Colonic mucosa (tissue), 4 donors: ENCODE measurements at regions not wholly inside any gene's neighbourhood (a gene's known extent, or its start where the extent isn't known, plus 50 kb on each side); places are given as distances from the start of the nearest gene placed in this dataset.

Source experiments
- DNase-seq: peaks from one replicate; pipeline ENCODE4 v3.0.0-alpha.2; 2020
- H3K27ac ChIP-seq: fragments of 200-600 bp; one replicate; pipeline ENCODE4 v1.8.0; 2021
- H3K27me3 ChIP-seq: fragments of 200-600 bp; one replicate; pipeline ENCODE4 v1.8.0; 2021
- H3K36me3 ChIP-seq: fragments of 200-600 bp; one replicate; pipeline ENCODE4 v1.8.0; 2021
- H3K4me1 ChIP-seq: fragments of 200-600 bp; one replicate; pipeline ENCODE4 v1.8.0; 2021; ENCODE audit warnings: mild to moderate bottlenecking
- H3K4me3 ChIP-seq: fragments of 200-600 bp; one replicate; pipeline ENCODE4 v1.8.0; 2021
- H3K9ac ChIP-seq, 2 donors: one replicate each; pipeline ENCODE4 v1.7.0; 2013; ENCODE audit warnings: control low read depth in 2 of 2, low read depth in 2 of 2, low read length in 2 of 2
- H3K9me3 ChIP-seq: fragments of 200-600 bp; one replicate; pipeline ENCODE4 v1.8.0; 2021
- CTCF ChIP-seq: fragments of 200-600 bp; IDR thresholded peaks from one replicate; pipeline ENCODE4 v1.8.0; 2022; ENCODE audit warnings: antibody characterized with exemption, mild to moderate bottlenecking
- intact Hi-C: fragments of 100-400 bp; cut with DNase I; formaldehyde crosslinking; loops from one replicate; pipeline ENCODE4 v1.14.1; 2022
- donor health status: healthy.
- donor health status: DM: no; HTN: no; CAD: no.
- donor health status: DM: no; HTN: no; CAD: no.

- H3K27me3 ChIP-seq = no peaks in the 10 kb centered on the region
- H3K9ac ChIP-seq = no peak overlapping the region
- no peaks in the 10 kb centered on the region for H3K4me1 ChIP-seq
- no peak overlapping the region for H3K4me3 ChIP-seq
- H3K36me3 ChIP-seq = no peaks in the 10 kb centered on the region
- no peaks in the 10 kb centered on the region for H3K9me3 ChIP-seq
- no peak for TF ChIP-seq CTCF
- no peak overlapping the region for H3K27ac ChIP-seq
- DNase-seq = no peak
- intact Hi-C loops = no loop called here
Observed at GRCh38 chr5:112472614-112473013, 53.5 kb upstream of the EPB41L4A start.

GRCh38 chr5:112473989-112474388 is 54.9 kb upstream of the EPB41L4A start:
- H3K4me1 ChIP-seq = no peaks in the 10 kb centered on the region
- TF ChIP-seq CTCF = no peak
- no peak overlapping the region for H3K27ac ChIP-seq
- H3K9ac ChIP-seq = no peak overlapping the region
- intact Hi-C loops = no loop called here
- no peaks in the 10 kb centered on the region for H3K9me3 ChIP-seq
- no peak overlapping the region for H3K4me3 ChIP-seq
- no peaks in the 10 kb centered on the region for H3K36me3 ChIP-seq
- no peak for DNase-seq
- H3K27me3 ChIP-seq = no peaks in the 10 kb centered on the region

GRCh38 chr5:112475747-112476365 is 56.8 kb upstream of the EPB41L4A start:
- DNase-seq = no peak
- Histone ChIP-seq H3K27ac (no peak overlapping the region), H3K4me3 (no peak overlapping the region), H3K27me3 (no peaks in the 10 kb centered on the region), H3K4me1 (no peaks in the 10 kb centered on the region), H3K9ac (no peak overlapping the region), H3K9me3 (no peaks in the 10 kb centered on the region), H3K36me3 (no peaks in the 10 kb centered on the region)
- no peak for TF ChIP-seq CTCF
- intact Hi-C loops = no loop called here

- Histone ChIP-seq H3K36me3 (no peaks in the 10 kb centered on the region), H3K4me3 (no peak overlapping the region), H3K27me3 (no peaks in the 10 kb centered on the region), H3K4me1 (no peaks in the 10 kb centered on the region), H3K9me3 (no peaks in the 10 kb centered on the region), H3K9ac (no peak overlapping the region), H3K27ac (no peak overlapping the region)
- no peak for DNase-seq
- TF ChIP-seq CTCF = no peak
- intact Hi-C loops = no loop called here
Observed at GRCh38 chr5:112479418-112479817, 60.3 kb upstream of the EPB41L4A start.

GRCh38 chr5:112480501-112480900 is 61.4 kb upstream of the EPB41L4A start:
- intact Hi-C loops = no loop called here
- Histone ChIP-seq H3K36me3 (no peaks in the 10 kb centered on the region), H3K4me3 (no peak overlapping the region), H3K4me1 (no peaks in the 10 kb centered on the region), H3K27me3 (no peaks in the 10 kb centered on the region), H3K9me3 (no peaks in the 10 kb centered on the region), H3K9ac (no peak overlapping the region), H3K27ac (no peak overlapping the region)
- no peak for TF ChIP-seq CTCF
- DNase-seq = no peak
